SK-N-SH treated with all-trans-retinoic acid at 6 μM for 48 hours (cell line): ENCODE measurements at regions not wholly inside any gene's neighbourhood (a gene's known extent, or its start where the extent isn't known, plus 50 kb on each side); places are given as distances from the start of the nearest gene placed in this dataset.
A peak's percentile ranks its signal among the peaks of the same experiment; 100 is the strongest.

ENCODE experiments used
- ATAC-seq: fragments of 200-7000 bp; cut with Tn5 transposase; 3 replicates; pipeline ENCODE4 v1.9.1; 2020; ENCODE audit warnings: mild to moderate bottlenecking, moderate library complexity
- ARNTL ChIP-seq: fragments of 450-650 bp; formaldehyde crosslinking; IDR thresholded peaks from 2 replicates; pipeline ENCODE4 v1.5.0; 2020; ENCODE audit warnings: low read depth, mild to moderate bottlenecking, moderate library complexity, borderline replicate concordance
- BACH2 ChIP-seq: fragments of 250-450 bp; sonication (Bioruptor Pico); IDR thresholded peaks from 2 replicates; pipeline ENCODE4 v1.9.0; 2021; ENCODE audit warnings: mild to moderate bottlenecking, borderline replicate concordance
- CREB5 ChIP-seq: fragments of 250-450 bp; sonication (Bioruptor Pico); IDR thresholded peaks from 2 replicates; pipeline ENCODE4 v1.5.1; 2020; ENCODE audit warnings: low read depth, mild to moderate bottlenecking, moderate library complexity
- CSDC2 ChIP-seq: fragments of 250-450 bp; sonication (Bioruptor Pico); IDR thresholded peaks from 2 replicates; pipeline ENCODE4 v1.5.0; 2020; ENCODE audit warnings: mild to moderate bottlenecking, moderate library complexity
- CSRNP3 ChIP-seq: fragments of 250-450 bp; sonication (Bioruptor Pico); IDR thresholded peaks from 2 replicates; pipeline ENCODE4 v1.5.1; 2021; ENCODE audit warnings: mild to moderate bottlenecking, moderate library complexity
- ESRRG ChIP-seq: fragments of 250-450 bp; sonication (Bioruptor Pico); IDR thresholded peaks from 2 replicates; pipeline ENCODE4 v1.6.1; 2021; ENCODE audit warnings: mild to moderate bottlenecking
- GLIS3 ChIP-seq: fragments of 250-450 bp; sonication (Bioruptor Pico); IDR thresholded peaks from 2 replicates; pipeline ENCODE4 v1.5.0; 2020; ENCODE audit warnings: mild to moderate bottlenecking, moderate library complexity
- ISL1 ChIP-seq: fragments of 250-450 bp; sonication (Bioruptor Pico); IDR thresholded peaks from 2 replicates; pipeline ENCODE4 v2.1.2; 2022; ENCODE audit warnings: mild to moderate bottlenecking, moderate library complexity
- OSR1 ChIP-seq: fragments of 250-450 bp; sonication (Bioruptor Pico); IDR thresholded peaks from 2 replicates; pipeline ENCODE4 v1.8.0; 2022; ENCODE audit warnings: moderate library complexity, mild to moderate bottlenecking, inconsistent platforms
- PATZ1 ChIP-seq: fragments of 250-450 bp; sonication (Bioruptor Pico); IDR thresholded peaks from 2 replicates; pipeline ENCODE4 v1.8.0; 2020; ENCODE audit warnings: mild to moderate bottlenecking, moderate library complexity, borderline replicate concordance
- POU6F1 ChIP-seq: fragments of 250-450 bp; sonication (Bioruptor Pico); IDR thresholded peaks from 2 replicates; pipeline ENCODE4 v1.8.0; 2021; ENCODE audit warnings: low read depth, mild to moderate bottlenecking, moderate library complexity, borderline replicate concordance
- PPARA ChIP-seq: fragments of 250-450 bp; sonication (Bioruptor Pico); IDR thresholded peaks from 2 replicates; pipeline ENCODE4 v1.5.0; 2020; ENCODE audit warnings: mild to moderate bottlenecking, borderline replicate concordance
- RARB ChIP-seq: fragments of 250-450 bp; sonication (Bioruptor Pico); IDR thresholded peaks from 2 replicates; pipeline ENCODE4 v1.8.0; 2021; ENCODE audit warnings: mild to moderate bottlenecking, moderate library complexity
- SNAI2 ChIP-seq: fragments of 250-450 bp; sonication (Bioruptor Pico); IDR thresholded peaks from 2 replicates; pipeline ENCODE4 v1.5.0; 2020; ENCODE audit warnings: mild to moderate bottlenecking, moderate library complexity
- TCF4 ChIP-seq: fragments of 250-450 bp; sonication (Bioruptor Pico); IDR thresholded peaks from 2 replicates; pipeline ENCODE4 v1.8.0; 2021; ENCODE audit warnings: mild to moderate bottlenecking, moderate library complexity, borderline replicate concordance
- TOX ChIP-seq: fragments of 250-450 bp; sonication (Bioruptor Pico); IDR thresholded peaks from 2 replicates; pipeline ENCODE4 v1.8.0; 2021; ENCODE audit warnings: mild to moderate bottlenecking, moderate library complexity, borderline replicate concordance
- TSHZ2 ChIP-seq: fragments of 250-450 bp; sonication (Bioruptor Pico); IDR thresholded peaks from 2 replicates; pipeline ENCODE4 v1.5.0; 2020; ENCODE audit warnings: mild to moderate bottlenecking, moderate library complexity
- ZC3H10 ChIP-seq: fragments of 250-450 bp; sonication (Bioruptor Pico); IDR thresholded peaks from 2 replicates; pipeline ENCODE4 v1.5.1; 2021; ENCODE audit warnings: mild to moderate bottlenecking, moderate library complexity
- ZFP3 ChIP-seq: fragments of 250-450 bp; sonication (Bioruptor Pico); IDR thresholded peaks from 2 replicates; pipeline ENCODE4 v1.5.0; 2020; ENCODE audit warnings: mild to moderate bottlenecking, moderate library complexity
- ZFP30 ChIP-seq: fragments of 450-650 bp; formaldehyde crosslinking; IDR thresholded peaks from 2 replicates; pipeline ENCODE4 v1.5.0; 2022; ENCODE audit warnings: mild to moderate bottlenecking, moderate library complexity
- ZNF565 ChIP-seq: fragments of 450-650 bp; formaldehyde crosslinking; conservative IDR thresholded peaks from 2 replicates; pipeline ENCODE4 v1.5.0; 2020; ENCODE audit warnings: low read depth, mild to moderate bottlenecking, moderate library complexity
- ZNF8 ChIP-seq: fragments of 450-650 bp; formaldehyde crosslinking; IDR thresholded peaks from 2 replicates; pipeline ENCODE4 v1.5.0; 2020; ENCODE audit warnings: mild to moderate bottlenecking, moderate library complexity

- peak; percentile 60 for ATAC-seq
- TF ChIP-seq PATZ1 (no peak), PPARA (CRISPR knock-in tag) (0 out of 2 replicates have a peak, but pooled peaks have one; percentile 57), CSDC2 (CRISPR knock-in tag) (no peak), ISL1 (no peak)
Observed at GRCh38 chr11:104522123-104522522, 358.2 kb upstream of the PDGFD start.

GRCh38 chr11:104510169-104510568 lies 346.2 kb upstream of the PDGFD start:
- no peak for ATAC-seq
- TF ChIP-seq ZNF8 (CRISPR knock-in tag): no peak
- no peak for TF ChIP-seq RARB
- TF ChIP-seq OSR1 (CRISPR knock-in tag): no peak
- no peak for TF ChIP-seq ARNTL
- no peak for TF ChIP-seq TCF4 (CRISPR knock-in tag)
- TF ChIP-seq ZFP30 (CRISPR knock-in tag): no peak
- TF ChIP-seq CSDC2 (CRISPR knock-in tag): no peak
- TF ChIP-seq BACH2 (CRISPR knock-in tag): no peak
- no peak for TF ChIP-seq PATZ1
- no peak for TF ChIP-seq GLIS3
- no peak for TF ChIP-seq ZC3H10 (CRISPR knock-in tag)

- ATAC-seq: no peak
- no peak for TF ChIP-seq BACH2 (CRISPR knock-in tag)
- TF ChIP-seq ZFP30 (CRISPR knock-in tag): no peak
- no peak for TF ChIP-seq ZNF565 (CRISPR knock-in tag)
- TF ChIP-seq ARNTL: no peak
- no peak for TF ChIP-seq RARB
- no peak for TF ChIP-seq TOX (CRISPR knock-in tag)
- TF ChIP-seq ZFP3 (CRISPR knock-in tag): no peak
- no peak for TF ChIP-seq CSDC2 (CRISPR knock-in tag)
- no peak for TF ChIP-seq PATZ1
- no peak for TF ChIP-seq GLIS3
- TF ChIP-seq SNAI2: no peak
- no peak for TF ChIP-seq CSRNP3 (CRISPR knock-in tag)
- no peak for TF ChIP-seq POU6F1
- TF ChIP-seq ISL1: no peak
- no peak for TF ChIP-seq TCF4 (CRISPR knock-in tag)
- TF ChIP-seq PPARA (CRISPR knock-in tag): no peak
- TF ChIP-seq TSHZ2 (CRISPR knock-in tag): no peak
- no peak for TF ChIP-seq CREB5 (CRISPR knock-in tag)
- no peak for TF ChIP-seq ESRRG
- TF ChIP-seq ZNF8 (CRISPR knock-in tag): no peak
Observed at GRCh38 chr11:104490182-104490581, 326.2 kb upstream of the PDGFD start.
